Neutrophil (primary cell): ENCODE measurements at regions not wholly inside any gene's neighbourhood (a gene's known extent, or its start where the extent isn't known, plus 50 kb on each side); places are given as distances from the start of the nearest gene placed in this dataset.

Experiments
- H3K27ac ChIP-seq: fragments of 200-600 bp; sonication (generic); 2 replicates; pipeline ENCODE4 v1.5.1; 2016; ENCODE audit warnings: mild to moderate bottlenecking, moderate library complexity
- H3K27me3 ChIP-seq: fragments of 200-600 bp; sonication (generic); 2 replicates; pipeline ENCODE4 v1.6.0; 2016; ENCODE audit warnings: mild to moderate bottlenecking
- H3K36me3 ChIP-seq: fragments of 200-600 bp; sonication (generic); 2 replicates; pipeline ENCODE4 v1.5.1; 2017
- H3K4me1 ChIP-seq, 2 experiments: fragments of 200-600 bp in 1 of 2; sonication (generic) in 1 of 2; 1 replicate in 1 of 2; 2 replicates in 1 of 2; pipeline versions ENCODE4 v1.5.1 to v1.6.1; 2013 to 2016; ENCODE audit warnings: low read depth in 1 of 2, low read length in 1 of 2, mild to moderate bottlenecking in 1 of 2, moderate library complexity in 1 of 2; ENCODE audit not compliant: control insufficient read depth in 1 of 2, insufficient read depth in 1 of 2
- H3K4me3 ChIP-seq, 2 experiments: fragments of 200-600 bp in 1 of 2; sonication (generic) in 1 of 2; 1 replicate in 1 of 2; 2 replicates in 1 of 2; pipeline ENCODE4 v1.5.1; 2013 to 2016; ENCODE audit warnings: low read depth in 1 of 2, low read length in 1 of 2, mild to moderate bottlenecking in 1 of 2, moderate library complexity in 1 of 2
- H3K9me3 ChIP-seq: fragments of 200-600 bp; sonication (generic); 2 replicates; pipeline ENCODE4 v1.5.1; 2016
- CTCF ChIP-seq: fragments of 200-600 bp; sonication (generic); IDR thresholded peaks from 2 replicates; pipeline ENCODE4 v1.5.1; 2016; ENCODE audit warnings: antibody characterized with exemption

GRCh38 chr10:9657530-9657929 is 1360.1 kb upstream of the CELF2 start:
- Histone ChIP-seq H3K4me3 (no peak overlapping the region), H3K4me1 (no peaks in the 10 kb centered on the region), H3K9me3 (no peaks in the 10 kb centered on the region), H3K27me3 (no peaks in the 10 kb centered on the region), H3K27ac (no peak overlapping the region), H3K36me3 (no peaks in the 10 kb centered on the region)
- no peak for TF ChIP-seq CTCF

- no peaks in the 10 kb centered on the region for H3K9me3 ChIP-seq
- H3K4me1 ChIP-seq = no peaks in the 10 kb centered on the region
- H3K4me3 ChIP-seq = no peak overlapping the region
- no peaks in the 10 kb centered on the region for H3K27me3 ChIP-seq
- no peaks in the 10 kb centered on the region for H3K36me3 ChIP-seq
- TF ChIP-seq CTCF = no peak
- no peak overlapping the region for H3K27ac ChIP-seq
These were observed 1349.3 kb upstream of the CELF2 start for GRCh38 chr10:9668411-9668810.

GRCh38 chr10:9670911-9671310 is 1346.8 kb upstream of the CELF2 start:
- Histone ChIP-seq H3K9me3 (no peaks in the 10 kb centered on the region), H3K4me3 (no peak overlapping the region), H3K27me3 (no peaks in the 10 kb centered on the region), H3K4me1 (no peaks in the 10 kb centered on the region), H3K27ac (no peak overlapping the region), H3K36me3 (no peaks in the 10 kb centered on the region)
- no peak for TF ChIP-seq CTCF

GRCh38 chr10:9681655-9682054 is 1336.0 kb upstream of the CELF2 start:
- Histone ChIP-seq H3K27me3 (no peaks in the 10 kb centered on the region), H3K9me3 (no peaks in the 10 kb centered on the region), H3K27ac (no peak overlapping the region), H3K36me3 (no peaks in the 10 kb centered on the region), H3K4me1 (no peaks in the 10 kb centered on the region), H3K4me3 (no peak overlapping the region)
- TF ChIP-seq CTCF = no peak

- H3K36me3 ChIP-seq = no peaks in the 10 kb centered on the region
- TF ChIP-seq CTCF = no peak
- no peaks in the 10 kb centered on the region for H3K9me3 ChIP-seq
- H3K4me1 ChIP-seq = no peaks in the 10 kb centered on the region
- no peak overlapping the region for H3K27ac ChIP-seq
- H3K4me3 ChIP-seq = no peak overlapping the region
- no peaks in the 10 kb centered on the region for H3K27me3 ChIP-seq
These were observed 1334.9 kb upstream of the CELF2 start for GRCh38 chr10:9682802-9683201.

GRCh38 chr10:9684186-9684585 is 1333.5 kb upstream of the CELF2 start:
- TF ChIP-seq CTCF = no peak
- no peaks in the 10 kb centered on the region for H3K36me3 ChIP-seq

More at GRCh38 chr10:9684186-9684585, 1333.5 kb upstream of the CELF2 start:
- Histone ChIP-seq H3K27me3 (no peaks in the 10 kb centered on the region), H3K4me3 (no peak overlapping the region), H3K4me1 (no peaks in the 10 kb centered on the region), H3K9me3 (no peaks in the 10 kb centered on the region), H3K27ac (no peak overlapping the region)
